ENCODE measurements at regions not wholly inside any gene's neighbourhood (a gene's known extent, or its start where the extent isn't known, plus 50 kb on each side); places are given as distances from the start of the nearest gene placed in this dataset.
A peak's percentile ranks its signal among the peaks of the same experiment; 100 is the strongest.
"Not testable (repeated sequence)": the region's sequence is repeated elsewhere in the genome, so short reads cannot be mapped to it uniquely, and the experiment has no call there.

- no peak overlapping the region for H3K4me3 ChIP-seq (ENCODE audit: control insufficient read depth, low read depth, low read length)
- no peak for DNase-seq (ENCODE audit: low read depth)
- TF ChIP-seq CTCF (conservative IDR thresholded peaks at IDR 0.05; ENCODE audit: control insufficient read depth, insufficient read depth, low read depth, low read length) = no peak
Observed at GRCh38 chr5:102581011-102581410, 82.2 kb upstream of the SLCO6A1 start.

GRCh38 chr5:102582696-102583095 is 83.9 kb upstream of the SLCO6A1 start:
- DNase-seq (ENCODE audit: low read depth) = no peak
- no peak for TF ChIP-seq CTCF (conservative IDR thresholded peaks at IDR 0.05; ENCODE audit: control insufficient read depth, insufficient read depth, low read depth, low read length)
- no peak overlapping the region for H3K4me3 ChIP-seq (ENCODE audit: control insufficient read depth, low read depth, low read length)

GRCh38 chr5:102583276-102584124 is 84.7 kb upstream of the SLCO6A1 start:
- peak; percentile 42 for DNase-seq (ENCODE audit: low read depth)

GRCh38 chr5:102589661-102590060 is 90.9 kb upstream of the SLCO6A1 start:
- TF ChIP-seq CTCF (conservative IDR thresholded peaks at IDR 0.05; ENCODE audit: control insufficient read depth, insufficient read depth, low read depth, low read length) = no peak
- peak; percentile 45 for DNase-seq (ENCODE audit: low read depth)
- H3K4me3 ChIP-seq (ENCODE audit: control insufficient read depth, low read depth, low read length) = no peak overlapping the region

More at GRCh38 chr5:102583276-102584124, 84.7 kb upstream of the SLCO6A1 start:
- H3K4me3 ChIP-seq (ENCODE audit: control insufficient read depth, low read depth, low read length) = no peak overlapping the region
- TF ChIP-seq CTCF (conservative IDR thresholded peaks at IDR 0.05; ENCODE audit: control insufficient read depth, insufficient read depth, low read depth, low read length) = peak; percentile 22

- no peak overlapping the region for H3K4me3 ChIP-seq (ENCODE audit: control insufficient read depth, low read depth, low read length)
- DNase-seq (ENCODE audit: low read depth) = no peak
- TF ChIP-seq CTCF (conservative IDR thresholded peaks at IDR 0.05; ENCODE audit: control insufficient read depth, insufficient read depth, low read depth, low read length) = no peak
Observed at GRCh38 chr5:102590467-102590866, 91.7 kb upstream of the SLCO6A1 start.

- no peak for TF ChIP-seq CTCF (conservative IDR thresholded peaks at IDR 0.05; ENCODE audit: control insufficient read depth, insufficient read depth, low read depth, low read length)
- DNase-seq (ENCODE audit: low read depth) = no peak
- H3K4me3 ChIP-seq (ENCODE audit: control insufficient read depth, low read depth, low read length) = no peak overlapping the region
Observed at GRCh38 chr5:102591650-102592049, 92.8 kb upstream of the SLCO6A1 start.

- DNase-seq (ENCODE audit: low read depth); H3K4me3 ChIP-seq (ENCODE audit: control insufficient read depth, low read depth, low read length): not testable (repeated sequence)
Observed at GRCh38 chr5:102592586-102592985, 93.8 kb upstream of the SLCO6A1 start.
